Smooth muscle cell (in vitro differentiated cells): ENCODE measurements at regions not wholly inside any gene's neighbourhood (a gene's known extent, or its start where the extent isn't known, plus 50 kb on each side); places are given as distances from the start of the nearest gene placed in this dataset.
A peak's percentile ranks its signal among the peaks of the same experiment; 100 is the strongest.

Experiments
- DNase-seq: peaks from one replicate; lab custom pipeline; 2025; ENCODE audit not compliant: unreplicated experiment; lab: John Stamatoyannopoulos, UW
- H2AFZ ChIP-seq: fragments of 200-600 bp; sonication (generic); 2 replicates; pipeline ENCODE4 v1.6.0; 2016; ENCODE audit warnings: antibody characterized with exemption, low read depth, mild to moderate bottlenecking
- H3F3A ChIP-seq: fragments of 200-600 bp; sonication (generic); 2 replicates; pipeline ENCODE4 v1.6.0; 2017; ENCODE audit warnings: antibody characterized with exemption, low read depth
- H3K27ac ChIP-seq: fragments of 200-600 bp; sonication (generic); 2 replicates; pipeline ENCODE4 v1.5.1; 2016; ENCODE audit warnings: low read depth, mild to moderate bottlenecking
- H3K27me3 ChIP-seq: fragments of 200-600 bp; sonication (generic); 2 replicates; pipeline ENCODE4 v1.6.1; 2016; ENCODE audit warnings: low read depth, mild to moderate bottlenecking
- H3K36me3 ChIP-seq: fragments of 200-600 bp; sonication (generic); 2 replicates; pipeline ENCODE4 v1.5.1; 2016; ENCODE audit warnings: low read depth
- H3K4me1 ChIP-seq: fragments of 200-600 bp; sonication (generic); 2 replicates; pipeline ENCODE4 v1.5.1; 2016; ENCODE audit warnings: low read depth
- H3K4me2 ChIP-seq: fragments of 200-600 bp; sonication (generic); 2 replicates; pipeline ENCODE4 v1.6.0; 2016; ENCODE audit warnings: mild to moderate bottlenecking
- H3K4me3 ChIP-seq: fragments of 200-600 bp; sonication (generic); 2 replicates; pipeline ENCODE4 v1.5.1; 2016; ENCODE audit warnings: mild to moderate bottlenecking
- H3K79me2 ChIP-seq: fragments of 200-600 bp; sonication (generic); 2 replicates; pipeline ENCODE4 v1.6.0; 2016; ENCODE audit warnings: low read depth, mild to moderate bottlenecking
- H3K9ac ChIP-seq: fragments of 200-600 bp; sonication (generic); 2 replicates; pipeline ENCODE4 v1.6.0; 2016; ENCODE audit warnings: low read depth
- H3K9me3 ChIP-seq: fragments of 200-600 bp; sonication (generic); replicated peaks from 2 replicates; pipeline ENCODE4 v1.5.1; 2016; ENCODE audit warnings: low read depth
- H4K20me1 ChIP-seq: fragments of 200-600 bp; sonication (generic); 2 replicates; pipeline ENCODE4 v1.6.0; 2016; ENCODE audit warnings: low read depth
- CTCF ChIP-seq: fragments of 200-600 bp; sonication (generic); IDR thresholded peaks from 2 replicates; pipeline ENCODE4 v1.5.1; 2017; ENCODE audit warnings: borderline replicate concordance, mild to moderate bottlenecking, antibody characterized with exemption; ENCODE audit not compliant: insufficient read depth, poor library complexity, severe bottlenecking
- WGBS: methylation state at CpG from one replicate; pipeline ENCODE4 v1.1.7; 2016; ENCODE audit warnings: low lambda C conversion rate; 5-methylcytosine and 5-hydroxymethylcytosine counted together

- no peaks in the 10 kb centered on the region for H3K4me1 ChIP-seq
- peaks cover 88% of the 10 kb centered on the region for H4K20me1 ChIP-seq
- H3K4me3 ChIP-seq = no peak overlapping the region
- TF ChIP-seq CTCF = no peak
- peaks cover 62% of the 10 kb centered on the region for H3K79me2 ChIP-seq
- H3K27ac ChIP-seq = no peak overlapping the region
- H3K36me3 ChIP-seq = no peaks in the 10 kb centered on the region
- no peak for DNase-seq
- no peaks in the 10 kb centered on the region for H3K9me3 ChIP-seq
- H3K27me3 ChIP-seq = no peaks in the 10 kb centered on the region
- H3K4me2 ChIP-seq = no peak overlapping the region
- H2AFZ ChIP-seq = no peak overlapping the region
- H3F3A ChIP-seq = no peaks in the 10 kb centered on the region
- H3K9ac ChIP-seq = no peak overlapping the region
- 78% methylated on average over 1 of the region's 1 CpG for WGBS
Observed at GRCh38 chr19:7410946-7411345, 62.2 kb downstream of the ARHGEF18 start.

- Histone ChIP-seq H3K36me3 (no peaks in the 10 kb centered on the region), H2AFZ (no peak overlapping the region), H3K4me3 (no peak overlapping the region), H3K4me1 (peaks cover 6% of the 10 kb centered on the region), H3K4me2 (no peak overlapping the region), H3F3A (no peaks in the 10 kb centered on the region), H3K9me3 (no peaks in the 10 kb centered on the region), H4K20me1 (peaks cover 89% of the 10 kb centered on the region), H3K9ac (no peak overlapping the region), H3K27ac (no peak overlapping the region), H3K27me3 (no peaks in the 10 kb centered on the region), H3K79me2 (peaks cover 58% of the 10 kb centered on the region)
- no peak for TF ChIP-seq CTCF
- DNase-seq = no peak
- WGBS = 55% methylated on average over 6 of the region's 6 CpGs
Observed at GRCh38 chr19:7413629-7414028, 64.9 kb downstream of the ARHGEF18 start.

GRCh38 chr19:7415163-7415856 lies 66.6 kb downstream of the ARHGEF18 start:
- Histone ChIP-seq H3K4me1 (peaks cover 6% of the 10 kb centered on the region), H3K36me3 (no peaks in the 10 kb centered on the region), H4K20me1 (peaks cover 98% of the 10 kb centered on the region), H3K9me3 (no peaks in the 10 kb centered on the region), H3F3A (no peaks in the 10 kb centered on the region), H3K79me2 (peaks cover 58% of the 10 kb centered on the region), H3K27ac (peak overlapping the region; percentile 22), H2AFZ (no peak overlapping the region), H3K27me3 (no peaks in the 10 kb centered on the region), H3K4me2 (peak overlapping the region; percentile 59), H3K4me3 (no peak overlapping the region), H3K9ac (no peak overlapping the region)
- TF ChIP-seq CTCF = no peak
- 62% methylated on average over 21 of the region's 22 CpGs for WGBS
- DNase-seq = peak; percentile 7

GRCh38 chr19:7415857-7416371 lies 67.2 kb downstream of the ARHGEF18 start:
- DNase-seq = no peak
- peaks cover 100% of the 10 kb centered on the region for H4K20me1 ChIP-seq
- peaks cover 60% of the 10 kb centered on the region for H3K79me2 ChIP-seq
- no peaks in the 10 kb centered on the region for H3F3A ChIP-seq
- no peak overlapping the region for H3K4me3 ChIP-seq
- H3K27me3 ChIP-seq = no peaks in the 10 kb centered on the region
- no peaks in the 10 kb centered on the region for H3K36me3 ChIP-seq
- no peak for TF ChIP-seq CTCF
- peak overlapping the region; percentile 59 for H3K4me2 ChIP-seq
- no peak overlapping the region for H3K9ac ChIP-seq
- no peaks in the 10 kb centered on the region for H3K9me3 ChIP-seq
- peaks cover 6% of the 10 kb centered on the region for H3K4me1 ChIP-seq
- 69% methylated on average over 11 of the region's 11 CpGs for WGBS
- H2AFZ ChIP-seq = no peak overlapping the region
- H3K27ac ChIP-seq = peak overlapping the region; percentile 22
